ENCODE measurements at regions not wholly inside any gene's neighbourhood (a gene's known extent, or its start where the extent isn't known, plus 50 kb on each side); places are given as distances from the start of the nearest gene placed in this dataset.

- FAIRE-seq (no peak), DNase-seq (ENCODE audit: low read depth) (no peak)
- no peak for TF ChIP-seq CTCF (IDR thresholded peaks at IDR 0.05; ENCODE audit: insufficient read depth, low read length, severe bottlenecking)
Measured at GRCh38 chr6:81340946-81341345, 411.5 kb downstream of the TENT5A start.

GRCh38 chr6:81331526-81331925, 421.0 kb downstream of the TENT5A start:
- no peak for TF ChIP-seq CTCF (IDR thresholded peaks at IDR 0.05; ENCODE audit: insufficient read depth, low read length, severe bottlenecking)
- no peak for DNase-seq (ENCODE audit: low read depth)
- no peak for FAIRE-seq

More at GRCh38 chr6:81340946-81341345, 411.5 kb downstream of the TENT5A start:
- H3K27me3 ChIP-seq (ENCODE audit: control insufficient read depth, insufficient read depth, low read length) = no peaks in the 10 kb centered on the region
- H3K4me3 ChIP-seq (ENCODE audit: low read depth, low read length) = no peak overlapping the region
- H3K36me3 ChIP-seq (ENCODE audit: control insufficient read depth, insufficient read depth, low read length) = no peaks in the 10 kb centered on the region

GRCh38 chr6:81328700-81329099, 423.8 kb downstream of the TENT5A start:
- H3K27me3 ChIP-seq (ENCODE audit: control insufficient read depth, insufficient read depth, low read length) = no peaks in the 10 kb centered on the region
- no peak overlapping the region for H3K4me3 ChIP-seq (ENCODE audit: low read depth, low read length)
- FAIRE-seq = no peak
- H3K36me3 ChIP-seq (ENCODE audit: control insufficient read depth, insufficient read depth, low read length) = no peaks in the 10 kb centered on the region
- no peak for TF ChIP-seq CTCF (IDR thresholded peaks at IDR 0.05; ENCODE audit: insufficient read depth, low read length, severe bottlenecking)
- DNase-seq (ENCODE audit: low read depth) = no peak

More at GRCh38 chr6:81331526-81331925, 421.0 kb downstream of the TENT5A start:
- Histone ChIP-seq H3K36me3 (ENCODE audit: control insufficient read depth, insufficient read depth, low read length) (no peaks in the 10 kb centered on the region), H3K27me3 (ENCODE audit: control insufficient read depth, insufficient read depth, low read length) (no peaks in the 10 kb centered on the region), H3K4me3 (ENCODE audit: low read depth, low read length) (no peak overlapping the region)

GRCh38 chr6:81326881-81327561, 425.5 kb downstream of the TENT5A start:
- no peaks in the 10 kb centered on the region for H3K36me3 ChIP-seq (ENCODE audit: control insufficient read depth, insufficient read depth, low read length)
- no peak for DNase-seq (ENCODE audit: low read depth)
- no peak for TF ChIP-seq CTCF (IDR thresholded peaks at IDR 0.05; ENCODE audit: insufficient read depth, low read length, severe bottlenecking)
- no peak for FAIRE-seq
- H3K27me3 ChIP-seq (ENCODE audit: control insufficient read depth, insufficient read depth, low read length) = no peaks in the 10 kb centered on the region
- H3K4me3 ChIP-seq (ENCODE audit: low read depth, low read length) = no peak overlapping the region

- no peak for TF ChIP-seq CTCF (IDR thresholded peaks at IDR 0.05; ENCODE audit: insufficient read depth, low read length, severe bottlenecking)
- Histone ChIP-seq H3K4me3 (ENCODE audit: low read depth, low read length) (no peak overlapping the region), H3K36me3 (ENCODE audit: control insufficient read depth, insufficient read depth, low read length) (no peaks in the 10 kb centered on the region), H3K27me3 (ENCODE audit: control insufficient read depth, insufficient read depth, low read length) (no peaks in the 10 kb centered on the region)
- FAIRE-seq (no peak), DNase-seq (ENCODE audit: low read depth) (no peak)
Measured at GRCh38 chr6:81309811-81310210, 442.7 kb downstream of the TENT5A start.
